HL-60 (cell line): ENCODE measurements at regions not wholly inside any gene's neighbourhood (a gene's known extent, or its start where the extent isn't known, plus 50 kb on each side); places are given as distances from the start of the nearest gene placed in this dataset.

Source experiments
- DNase-seq, 2 experiments: peaks; one replicate each; pipeline ENCODE4 v3.0.0-alpha.2; 2010 to 2020; ENCODE audit warnings: low read depth in 1 of 2, low spot score in 1 of 2
- H3K27ac ChIP-seq: fragments of 250-450 bp; sonication (Bioruptor Pico); replicated peaks from 2 replicates; pipeline ENCODE4 v1.5.1; 2020; ENCODE audit warnings: mild to moderate bottlenecking, moderate library complexity
- H3K27me3 ChIP-seq: fragments of 250-450 bp; sonication (Bioruptor Pico); 2 replicates; pipeline ENCODE4 v1.5.1; 2021; ENCODE audit warnings: mild to moderate bottlenecking, moderate library complexity; ENCODE audit not compliant: insufficient read depth, poor library complexity, severe bottlenecking
- H3K4me3 ChIP-seq: replicated peaks from 2 replicates; pipeline ENCODE4 v1.5.1; 2011; ENCODE audit warnings: mild to moderate bottlenecking, control low read depth, low read length; ENCODE audit not compliant: insufficient read depth
- CTCF ChIP-seq: IDR thresholded peaks from one replicate; pipeline ENCODE4 v1.5.1; 2011; ENCODE audit warnings: low read length, control low read depth, inconsistent platforms; ENCODE audit not compliant: insufficient read depth
- GABPA ChIP-seq: IDR thresholded peaks from 2 replicates; pipeline ENCODE4 v1.6.1; 2012; ENCODE audit warnings: low read depth
- POLR2AphosphoS5 ChIP-seq: IDR thresholded peaks from 2 replicates; pipeline ENCODE4 v1.6.1; 2012; ENCODE audit warnings: low read depth
- REST ChIP-seq: IDR thresholded peaks from 2 replicates; pipeline ENCODE4 v1.6.1; 2012; ENCODE audit warnings: low read depth; ENCODE audit not compliant: insufficient replicate concordance
- SPI1 ChIP-seq: IDR thresholded peaks from 2 replicates; pipeline ENCODE4 v1.6.1; 2012; ENCODE audit warnings: low read depth, mild to moderate bottlenecking, borderline replicate concordance

GRCh38 chr1:22279735-22280134 lies 136.8 kb upstream of the WNT4 start:
- Histone ChIP-seq H3K27me3 (peaks cover 5% of the 10 kb centered on the region), H3K4me3 (no peak overlapping the region), H3K27ac (no peak overlapping the region)
- TF ChIP-seq POLR2AphosphoS5, result no peak
- TF ChIP-seq CTCF, result no peak
- no peak for TF ChIP-seq GABPA
- no peak for TF ChIP-seq REST
- TF ChIP-seq SPI1, result no peak
- no peak for DNase-seq

- H3K4me3 ChIP-seq, result no peak overlapping the region
- H3K27me3 ChIP-seq, result peaks cover 4% of the 10 kb centered on the region
- no peak for DNase-seq
- no peak overlapping the region for H3K27ac ChIP-seq
- TF ChIP-seq SPI1, result no peak
- TF ChIP-seq GABPA, result no peak
- no peak for TF ChIP-seq POLR2AphosphoS5
- no peak for TF ChIP-seq REST
- TF ChIP-seq CTCF, result no peak
Measured at GRCh38 chr1:22280526-22280925, 137.6 kb upstream of the WNT4 start.

- Histone ChIP-seq H3K4me3 (no peak overlapping the region), H3K27ac (no peak overlapping the region), H3K27me3 (peaks cover 2% of the 10 kb centered on the region)
- TF ChIP-seq REST (no peak), CTCF (no peak), SPI1 (no peak), GABPA (no peak), POLR2AphosphoS5 (no peak)
- no peak for DNase-seq
Measured at GRCh38 chr1:22281521-22282363, 138.8 kb upstream of the WNT4 start.
